Mesenchymal stem cell (in vitro differentiated cells and primary cell): ENCODE measurements at regions not wholly inside any gene's neighbourhood (a gene's known extent, or its start where the extent isn't known, plus 50 kb on each side); places are given as distances from the start of the nearest gene placed in this dataset.

ENCODE experiments used
- DNase-seq: peaks from one replicate; pipeline ENCODE4 v3.0.0-alpha.2; 2013
- H2AFZ ChIP-seq: one replicate; pipeline ENCODE4 v1.6.1; 2013; ENCODE audit warnings: low read depth, mild to moderate bottlenecking, control low read depth, inconsistent platforms, low read length, moderate library complexity
- H2AK5ac ChIP-seq: 2 replicates; pipeline ENCODE4 v1.6.1; 2013; ENCODE audit warnings: low read length, moderate library complexity, mild to moderate bottlenecking, inconsistent platforms; ENCODE audit not compliant: severe bottlenecking
- H2BK120ac ChIP-seq: one replicate; pipeline ENCODE4 v1.6.1; 2013; ENCODE audit warnings: low read depth, mild to moderate bottlenecking, inconsistent platforms, low read length, moderate library complexity
- H2BK12ac ChIP-seq, 2 experiments: one replicate each; pipeline ENCODE4 v1.6.1; 2013; ENCODE audit warnings: inconsistent platforms in 2 of 2, low read length in 2 of 2, mild to moderate bottlenecking in 2 of 2, moderate library complexity in 2 of 2, control low read depth in 1 of 2
- H2BK15ac ChIP-seq: one replicate; pipeline ENCODE4 v1.6.1; 2013; ENCODE audit warnings: mild to moderate bottlenecking, low read depth, inconsistent platforms; ENCODE audit not compliant: poor library complexity, severe bottlenecking
- H2BK5ac ChIP-seq: 2 replicates; pipeline ENCODE4 v1.6.1; 2013; ENCODE audit warnings: low read depth, mild to moderate bottlenecking, low read length, control low read depth, inconsistent platforms; ENCODE audit not compliant: poor library complexity, severe bottlenecking
- H3K14ac ChIP-seq, 2 experiments: one replicate each; pipeline ENCODE4 v1.6.1; 2013; ENCODE audit warnings: inconsistent platforms in 2 of 2, low read length in 2 of 2, control low read depth in 1 of 2, mild to moderate bottlenecking in 1 of 2, moderate library complexity in 1 of 2
- H3K18ac ChIP-seq, 2 experiments: one replicate each; pipeline ENCODE4 v1.6.1; 2013; ENCODE audit warnings: inconsistent platforms in 2 of 2, low read length in 2 of 2, control low read depth in 1 of 2, low read depth in 1 of 2, mild to moderate bottlenecking in 1 of 2
- H3K23ac ChIP-seq, 2 experiments: one replicate each; pipeline ENCODE4 v1.6.1; 2013; ENCODE audit warnings: inconsistent platforms in 2 of 2, low read length in 2 of 2, mild to moderate bottlenecking in 2 of 2, moderate library complexity in 2 of 2, control low read depth in 1 of 2
- H3K27ac ChIP-seq: 2 replicates; pipeline ENCODE4 v1.5.1; 2013; ENCODE audit warnings: mild to moderate bottlenecking, moderate library complexity, low read length, control low read depth, inconsistent platforms; ENCODE audit not compliant: poor library complexity, severe bottlenecking
- H3K27me3 ChIP-seq, 2 experiments: 2 replicates each; pipeline versions ENCODE4 v1.6.1 to v1.7.0; 2013; ENCODE audit warnings: low read length in 2 of 2, mild to moderate bottlenecking in 2 of 2, moderate library complexity in 2 of 2, control low read depth in 1 of 2, inconsistent platforms in 1 of 2; ENCODE audit not compliant: control insufficient read depth in 1 of 2, insufficient read depth in 1 of 2
- H3K36me3 ChIP-seq, 2 experiments: 2 replicates each; pipeline versions ENCODE4 v1.6.1 to v1.7.0; 2013; ENCODE audit warnings: low read length in 2 of 2, control low read depth in 1 of 2, inconsistent platforms in 1 of 2, low read depth in 1 of 2, mild to moderate bottlenecking in 1 of 2; ENCODE audit not compliant: insufficient read depth in 2 of 2, control insufficient read depth in 1 of 2
- H3K4ac ChIP-seq, 2 experiments: one replicate each; pipeline ENCODE4 v1.6.1; 2013; ENCODE audit warnings: inconsistent platforms in 2 of 2, low read length in 2 of 2, mild to moderate bottlenecking in 2 of 2, moderate library complexity in 2 of 2, control low read depth in 1 of 2, low read depth in 1 of 2
- H3K4me1 ChIP-seq: 2 replicates; pipeline ENCODE4 v1.6.1; 2013; ENCODE audit warnings: low read depth, low read length, control low read depth; ENCODE audit not compliant: control insufficient read depth, insufficient read depth
- H3K4me2 ChIP-seq: 2 replicates; pipeline ENCODE4 v1.6.1; 2013; ENCODE audit warnings: low read length, mild to moderate bottlenecking, inconsistent platforms; ENCODE audit not compliant: poor library complexity, severe bottlenecking
- H3K4me3 ChIP-seq, 2 experiments: 2 replicates each; pipeline versions ENCODE4 v1.5.1 to v1.7.0; 2013; ENCODE audit warnings: low read length in 2 of 2, mild to moderate bottlenecking in 2 of 2, control low read depth in 1 of 2, low read depth in 1 of 2; ENCODE audit not compliant: insufficient read depth in 1 of 2
- H3K79me1 ChIP-seq: replicated peaks from 2 replicates; pipeline ENCODE4 v1.6.1; 2013; ENCODE audit warnings: mild to moderate bottlenecking, control low read depth, low read length, inconsistent platforms; ENCODE audit not compliant: poor library complexity, severe bottlenecking
- H3K9ac ChIP-seq: 2 replicates; pipeline ENCODE4 v1.7.0; 2013; ENCODE audit warnings: mild to moderate bottlenecking, low read length, moderate library complexity
- H3K9me3 ChIP-seq: 2 replicates; pipeline ENCODE4 v1.7.0; 2013; ENCODE audit warnings: mild to moderate bottlenecking, low read length; ENCODE audit not compliant: control insufficient read depth
- H4K8ac ChIP-seq: one replicate; pipeline ENCODE4 v1.6.1; 2013; ENCODE audit warnings: inconsistent platforms, mild to moderate bottlenecking, low read length, moderate library complexity
- H4K91ac ChIP-seq: one replicate; pipeline ENCODE4 v1.6.1; 2013; ENCODE audit warnings: mild to moderate bottlenecking, low read length, inconsistent platforms
- WGBS: methylation state at CpG from one replicate; pipeline ENCODE4 v1.1.7; 2013; ENCODE audit warnings: mixed read lengths; 5-methylcytosine and 5-hydroxymethylcytosine counted together

- no peak for DNase-seq
- Histone ChIP-seq H3K27me3 (peaks cover 0 to 11% of the 10 kb centered on the region in 2 experiments), H3K9ac (no peak overlapping the region)
Measured at GRCh38 chr7:142616121-142616643, 133.1 kb upstream of the PRSS1 start.

GRCh38 chr7:142615508-142615907, 133.8 kb upstream of the PRSS1 start:
- Histone ChIP-seq H3K27ac (no peak overlapping the region), H3K23ac (no peak overlapping the region), H3K4me1 (peaks cover 4% of the 10 kb centered on the region), H3K4ac (no peak overlapping the region), H3K9ac (no peak overlapping the region), H4K8ac (no peak overlapping the region), H3K18ac (no peak overlapping the region), H3K4me2 (no peak overlapping the region), H3K27me3 (peaks cover 0 to 8% of the 10 kb centered on the region in 2 experiments), H3K14ac (no peak overlapping the region), H3K36me3 (no peaks in the 10 kb centered on the region), H2BK15ac (no peak overlapping the region), H2AFZ (no peak overlapping the region), H2BK12ac (no peak overlapping the region), H2BK120ac (no peak overlapping the region), H2AK5ac (no peak overlapping the region), H3K79me1 (no peaks in the 10 kb centered on the region), H3K9me3 (no peaks in the 10 kb centered on the region), H2BK5ac (no peak overlapping the region), H4K91ac (no peak overlapping the region), H3K4me3 (no peak overlapping the region)
- no peak for DNase-seq
- 95% methylated on average over 4 of the region's 5 CpGs for WGBS

More at GRCh38 chr7:142616121-142616643, 133.1 kb upstream of the PRSS1 start:
- no peak overlapping the region for H4K91ac ChIP-seq
- no peak overlapping the region for H2BK15ac ChIP-seq
- peaks cover 4% of the 10 kb centered on the region for H3K4me1 ChIP-seq
- H2BK120ac ChIP-seq, result no peak overlapping the region
- peak overlapping the region in 1 of 2 experiments; percentile 10 for H2BK12ac ChIP-seq
- H3K79me1 ChIP-seq, result no peaks in the 10 kb centered on the region
- H3K18ac ChIP-seq, result peak overlapping the region in 1 of 2 experiments; percentile 54
- no peak overlapping the region for H4K8ac ChIP-seq
- H3K9me3 ChIP-seq, result no peaks in the 10 kb centered on the region
- no peak overlapping the region for H3K4me2 ChIP-seq
- H3K27ac ChIP-seq, result no peak overlapping the region
- H3K4ac ChIP-seq, result no peak overlapping the region
- 82% methylated on average over 6 of the region's 11 CpGs for WGBS
- H3K4me3 ChIP-seq, result no peak overlapping the region
- H2AK5ac ChIP-seq, result no peak overlapping the region
- H3K14ac ChIP-seq, result peak overlapping the region in 1 of 2 experiments; percentile 44
- no peak overlapping the region for H2AFZ ChIP-seq
- H3K23ac ChIP-seq, result no peak overlapping the region
- no peak overlapping the region for H2BK5ac ChIP-seq
- no peaks in the 10 kb centered on the region for H3K36me3 ChIP-seq

GRCh38 chr7:142614116-142614515, 135.2 kb upstream of the PRSS1 start:
- 96% methylated on average over 2 of the region's 2 CpGs for WGBS
- no peak overlapping the region for H3K4ac ChIP-seq
- no peaks in the 10 kb centered on the region for H3K36me3 ChIP-seq
- H3K23ac ChIP-seq, result no peak overlapping the region
- H3K9ac ChIP-seq, result no peak overlapping the region
- no peaks in the 10 kb centered on the region for H3K9me3 ChIP-seq
- no peak overlapping the region for H3K4me2 ChIP-seq
- H2BK5ac ChIP-seq, result no peak overlapping the region
- no peak overlapping the region for H2AK5ac ChIP-seq
- no peak overlapping the region for H2BK12ac ChIP-seq
- DNase-seq, result no peak
- no peak overlapping the region for H3K14ac ChIP-seq
- no peak overlapping the region for H3K4me3 ChIP-seq
- no peak overlapping the region for H4K8ac ChIP-seq
- H3K4me1 ChIP-seq, result peaks cover 4% of the 10 kb centered on the region
- H3K79me1 ChIP-seq, result no peaks in the 10 kb centered on the region
- no peak overlapping the region for H3K27ac ChIP-seq
- H3K18ac ChIP-seq, result no peak overlapping the region
- no peak overlapping the region for H2AFZ ChIP-seq
- peaks cover 0 to 8% of the 10 kb centered on the region in 2 experiments for H3K27me3 ChIP-seq
- no peak overlapping the region for H2BK120ac ChIP-seq
- no peak overlapping the region for H2BK15ac ChIP-seq
- no peak overlapping the region for H4K91ac ChIP-seq

- H4K8ac ChIP-seq, result peak overlapping the region; percentile 31
- H3K79me1 ChIP-seq, result no peaks in the 10 kb centered on the region
- no peak overlapping the region for H2AK5ac ChIP-seq
- H3K36me3 ChIP-seq, result no peaks in the 10 kb centered on the region
- H3K27me3 ChIP-seq, result peaks cover 0 to 2% of the 10 kb centered on the region in 2 experiments
- H2AFZ ChIP-seq, result no peak overlapping the region
- H3K9ac ChIP-seq, result peak overlapping the region; percentile 13
- WGBS, result no CpG with 5 or more reads among the region's 1 CpG
- no peak overlapping the region for H2BK5ac ChIP-seq
- H2BK120ac ChIP-seq, result no peak overlapping the region
- peak overlapping the region; percentile 46 for H3K27ac ChIP-seq
- H3K18ac ChIP-seq, result no peak overlapping the region
- no peak overlapping the region for H3K14ac ChIP-seq
- no peaks in the 10 kb centered on the region for H3K9me3 ChIP-seq
- H4K91ac ChIP-seq, result no peak overlapping the region
- H2BK15ac ChIP-seq, result no peak overlapping the region
- DNase-seq, result peak; percentile 58
- H2BK12ac ChIP-seq, result no peak overlapping the region
- no peak overlapping the region for H3K4me3 ChIP-seq
- no peak overlapping the region for H3K23ac ChIP-seq
- H3K4me2 ChIP-seq, result no peak overlapping the region
- H3K4ac ChIP-seq, result no peak overlapping the region
- peaks cover 4% of the 10 kb centered on the region for H3K4me1 ChIP-seq
Measured at GRCh38 chr7:142612237-142612881, 136.9 kb upstream of the PRSS1 start.
